Cardiac muscle cell (in vitro differentiated cells and primary cell): ENCODE measurements at regions not wholly inside any gene's neighbourhood (a gene's known extent, or its start where the extent isn't known, plus 50 kb on each side); places are given as distances from the start of the nearest gene placed in this dataset.

Source experiments
- DNase-seq, 2 donors: peaks; one replicate each; pipeline versions ENCODE4 v3.0.0 to v3.0.0-alpha.2; 2010 to 2017; ENCODE audit warnings: low read depth in 1 of 2, low spot score in 1 of 2
- H3K27ac ChIP-seq: fragments of 200-600 bp; sonication (generic); 2 replicates; pipeline ENCODE4 v1.5.1; 2016
- H3K27me3 ChIP-seq: fragments of 200-600 bp; sonication (generic); 2 replicates; pipeline ENCODE4 v1.6.0; 2016; ENCODE audit warnings: control low read depth
- H3K36me3 ChIP-seq: fragments of 200-600 bp; sonication (generic); 2 replicates; pipeline ENCODE4 v1.5.1; 2016; ENCODE audit warnings: control low read depth
- H3K4me1 ChIP-seq: fragments of 200-600 bp; sonication (generic); 2 replicates; pipeline ENCODE4 v1.8.1; 2017; ENCODE audit warnings: low read depth, mild to moderate bottlenecking, mixed run types
- H3K4me3 ChIP-seq: fragments of 200-600 bp; sonication (generic); 2 replicates; pipeline ENCODE4 v1.5.1; 2016; ENCODE audit warnings: mild to moderate bottlenecking
- H3K9me3 ChIP-seq: fragments of 200-600 bp; sonication (generic); 2 replicates; pipeline ENCODE4 v1.5.1; 2017; ENCODE audit warnings: low read depth, mild to moderate bottlenecking, control low read depth
- TF ChIP-seq, protein P1 (sequence below): IDR thresholded peaks from 2 replicates; pipeline ENCODE4 v1.5.1; 2012; ENCODE audit warnings: low read depth, mild to moderate bottlenecking, low read length

GRCh38 chr1:29395736-29396437, 159.6 kb downstream of the PTPRU start:
- no peak for DNase-seq
- H3K4me1 ChIP-seq: peaks cover 3% of the 10 kb centered on the region
- TF ChIP-seq, protein P1, sequence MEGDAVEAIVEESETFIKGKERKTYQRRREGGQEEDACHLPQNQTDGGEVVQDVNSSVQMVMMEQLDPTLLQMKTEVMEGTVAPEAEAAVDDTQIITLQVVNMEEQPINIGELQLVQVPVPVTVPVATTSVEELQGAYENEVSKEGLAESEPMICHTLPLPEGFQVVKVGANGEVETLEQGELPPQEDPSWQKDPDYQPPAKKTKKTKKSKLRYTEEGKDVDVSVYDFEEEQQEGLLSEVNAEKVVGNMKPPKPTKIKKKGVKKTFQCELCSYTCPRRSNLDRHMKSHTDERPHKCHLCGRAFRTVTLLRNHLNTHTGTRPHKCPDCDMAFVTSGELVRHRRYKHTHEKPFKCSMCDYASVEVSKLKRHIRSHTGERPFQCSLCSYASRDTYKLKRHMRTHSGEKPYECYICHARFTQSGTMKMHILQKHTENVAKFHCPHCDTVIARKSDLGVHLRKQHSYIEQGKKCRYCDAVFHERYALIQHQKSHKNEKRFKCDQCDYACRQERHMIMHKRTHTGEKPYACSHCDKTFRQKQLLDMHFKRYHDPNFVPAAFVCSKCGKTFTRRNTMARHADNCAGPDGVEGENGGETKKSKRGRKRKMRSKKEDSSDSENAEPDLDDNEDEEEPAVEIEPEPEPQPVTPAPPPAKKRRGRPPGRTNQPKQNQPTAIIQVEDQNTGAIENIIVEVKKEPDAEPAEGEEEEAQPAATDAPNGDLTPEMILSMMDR: no peak

GRCh38 chr1:29394521-29395225, 158.4 kb downstream of the PTPRU start:
- Histone ChIP-seq H3K9me3 (no peaks in the 10 kb centered on the region), H3K4me3 (no peak overlapping the region), H3K36me3 (no peaks in the 10 kb centered on the region), H3K27ac (no peak overlapping the region), H3K27me3 (peaks cover 5% of the 10 kb centered on the region), H3K4me1 (peaks cover 9% of the 10 kb centered on the region)
- no peak for DNase-seq
- TF ChIP-seq, protein P1: no peak

More at GRCh38 chr1:29395736-29396437, 159.6 kb downstream of the PTPRU start:
- H3K27me3 ChIP-seq: peaks cover 5% of the 10 kb centered on the region
- no peak overlapping the region for H3K4me3 ChIP-seq
- no peaks in the 10 kb centered on the region for H3K9me3 ChIP-seq
- no peak overlapping the region for H3K27ac ChIP-seq
- H3K36me3 ChIP-seq: no peaks in the 10 kb centered on the region

- Histone ChIP-seq H3K4me3 (no peak overlapping the region), H3K27me3 (peaks cover 3% of the 10 kb centered on the region), H3K27ac (no peak overlapping the region), H3K9me3 (no peaks in the 10 kb centered on the region), H3K4me1 (peaks cover 9% of the 10 kb centered on the region), H3K36me3 (no peaks in the 10 kb centered on the region)
- DNase-seq: no peak
- TF ChIP-seq, protein P1: no peak
Observed at GRCh38 chr1:29393451-29393826, 157.1 kb downstream of the PTPRU start.

- DNase-seq: no peak
Observed at GRCh38 chr1:29392486-29393450, 156.4 kb downstream of the PTPRU start.

GRCh38 chr1:29392036-29392435, 155.7 kb downstream of the PTPRU start:
- no peak for DNase-seq
- H3K4me3 ChIP-seq: no peak overlapping the region
- TF ChIP-seq, protein P1: no peak

More at GRCh38 chr1:29392486-29393450, 156.4 kb downstream of the PTPRU start:
- H3K27me3 ChIP-seq: peaks cover 4% of the 10 kb centered on the region
- TF ChIP-seq, protein P1: no peak
- no peaks in the 10 kb centered on the region for H3K9me3 ChIP-seq
- H3K4me3 ChIP-seq: no peak overlapping the region
- H3K36me3 ChIP-seq: no peaks in the 10 kb centered on the region
- no peak overlapping the region for H3K27ac ChIP-seq
- H3K4me1 ChIP-seq: peaks cover 9% of the 10 kb centered on the region

More at GRCh38 chr1:29392036-29392435, 155.7 kb downstream of the PTPRU start:
- Histone ChIP-seq H3K4me1 (peaks cover 9% of the 10 kb centered on the region), H3K36me3 (no peaks in the 10 kb centered on the region), H3K9me3 (no peaks in the 10 kb centered on the region), H3K27ac (no peak overlapping the region), H3K27me3 (peaks cover 4% of the 10 kb centered on the region)
